Transverse colon (tissue), 4 donors: ENCODE measurements at regions not wholly inside any gene's neighbourhood (a gene's known extent, or its start where the extent isn't known, plus 50 kb on each side); places are given as distances from the start of the nearest gene placed in this dataset.

Experiments
- DNase-seq: peaks from one replicate; pipeline ENCODE4 v3.0.0-alpha.2; 2019
- H3K27ac ChIP-seq, 4 donors: fragments of 200-600 bp; sonication (generic); 2 replicates each; pipeline ENCODE4 v1.5.1; 2016 to 2018; ENCODE audit warnings: inconsistent platforms in 4 of 4
- H3K27me3 ChIP-seq: fragments of 200-600 bp; sonication (generic); 2 replicates; pipeline ENCODE4 v1.5.1; 2017; ENCODE audit warnings: inconsistent platforms
- H3K36me3 ChIP-seq, 4 donors: fragments of 200-600 bp; sonication (generic); 2 replicates each; pipeline ENCODE4 v1.5.1; 2017 to 2019; ENCODE audit warnings: inconsistent platforms in 4 of 4
- H3K4me1 ChIP-seq, 4 donors: fragments of 200-600 bp; sonication (generic); 2 replicates each; pipeline ENCODE4 v1.5.1; 2017 to 2020; ENCODE audit warnings: inconsistent platforms in 4 of 4
- H3K4me3 ChIP-seq, 4 donors: fragments of 200-600 bp; sonication (generic); 1 replicate in 1 of 4; 2 replicates in 3 of 4; pipeline versions ENCODE4 v1.5.1 to v1.6.1; 2017 to 2019; ENCODE audit warnings: inconsistent platforms in 4 of 4
- H3K9me3 ChIP-seq, 2 donors: fragments of 200-600 bp; sonication (generic); 2 replicates each; pipeline ENCODE4 v1.5.1; 2017 to 2019; ENCODE audit warnings: inconsistent platforms in 2 of 2
- CTCF ChIP-seq, 5 experiments: fragments of 200-600 bp in 3 of 5; fragments of 450-650 bp in 2 of 5; sonication (generic) in 3 of 5; IDR thresholded peaks; 1 replicate in 2 of 5; 2 replicates in 3 of 5; pipeline ENCODE4 v1.5.1; 2016 to 2017; ENCODE audit warnings: antibody characterized with exemption in 5 of 5, inconsistent platforms in 3 of 5, mild to moderate bottlenecking in 2 of 5, moderate library complexity in 1 of 5
- EP300 ChIP-seq: sonication (generic); formaldehyde crosslinking; IDR thresholded peaks from one replicate; pipeline ENCODE4 v1.6.1; 2017; ENCODE audit warnings: antibody characterized with exemption, low read depth
- POLR2A ChIP-seq: fragments of 450-650 bp; IDR thresholded peaks from one replicate; pipeline ENCODE4 v1.6.1; 2016; ENCODE audit warnings: antibody characterized with exemption, mild to moderate bottlenecking, moderate library complexity
- POLR2AphosphoS5 ChIP-seq, 3 donors: sonication (generic); formaldehyde crosslinking; IDR thresholded peaks; one replicate each; pipeline ENCODE4 v1.6.1; 2016; ENCODE audit warnings: antibody characterized with exemption in 3 of 3
- WGBS, 2 donors: methylation state at CpG; one replicate each; pipeline ENCODE4 v1.1.5; 2018; ENCODE audit warnings: low coverage in 1 of 2; 5-methylcytosine and 5-hydroxymethylcytosine counted together
- in situ Hi-C, 4 donors: fragments of 200-750 bp; cut with MboI; loops; one replicate each; pipeline versions ENCODE4 v1.15.0 to v1.15.1; 2017; ENCODE audit warnings: low sequenced_read_pairs in 3 of 4, low pct_ligation_motif_present in 1 of 4, low pct_unique_long_range_greater_than_20kb in 1 of 4
- intact Hi-C: fragments of 100-400 bp; cut with DNase I; formaldehyde crosslinking; loops from one replicate; pipeline ENCODE4 v1.15.1; 2023; ENCODE audit warnings: low total_unique reads

DNA sequence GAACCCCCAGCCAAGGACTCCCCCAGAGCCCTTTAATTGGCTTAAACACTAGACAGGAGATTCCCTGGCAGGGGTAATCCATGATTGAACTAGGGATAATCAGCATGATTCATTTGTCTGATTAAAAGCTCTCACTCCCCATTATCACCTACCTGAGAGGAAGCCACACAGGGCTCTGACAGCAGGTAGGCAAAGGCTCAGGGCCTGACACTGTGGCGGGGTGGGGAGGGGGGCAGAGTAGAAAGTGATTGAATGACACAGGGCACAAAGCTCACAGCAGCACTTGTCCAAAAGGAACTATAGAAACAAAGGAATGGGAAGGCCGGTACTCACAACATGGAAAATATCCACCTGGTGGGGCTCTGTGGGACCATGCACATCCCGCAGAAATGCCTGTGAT is 231.6 kb downstream of the MAFB start:
- Histone ChIP-seq H3K27ac (no peak overlapping the region), H3K27me3 (no peaks in the 10 kb centered on the region), H3K9me3 (no peaks in the 10 kb centered on the region), H3K4me1 (no peaks in the 10 kb centered on the region), H3K4me3 (no peak overlapping the region), H3K36me3 (no peaks in the 10 kb centered on the region)
- in situ Hi-C loops (no loop called here), intact Hi-C loops (no loop called here)
- DNase-seq: no peak
- WGBS, 2 donors: 93 to 94% methylated on average over 2 to 3 of the region's 3 CpGs
- TF ChIP-seq CTCF (IDR thresholded peaks at IDR 0.05) (no peak), POLR2A (no peak), EP300 (no peak), POLR2AphosphoS5 (IDR thresholded peaks at IDR 0.05) (no peak)

DNA sequence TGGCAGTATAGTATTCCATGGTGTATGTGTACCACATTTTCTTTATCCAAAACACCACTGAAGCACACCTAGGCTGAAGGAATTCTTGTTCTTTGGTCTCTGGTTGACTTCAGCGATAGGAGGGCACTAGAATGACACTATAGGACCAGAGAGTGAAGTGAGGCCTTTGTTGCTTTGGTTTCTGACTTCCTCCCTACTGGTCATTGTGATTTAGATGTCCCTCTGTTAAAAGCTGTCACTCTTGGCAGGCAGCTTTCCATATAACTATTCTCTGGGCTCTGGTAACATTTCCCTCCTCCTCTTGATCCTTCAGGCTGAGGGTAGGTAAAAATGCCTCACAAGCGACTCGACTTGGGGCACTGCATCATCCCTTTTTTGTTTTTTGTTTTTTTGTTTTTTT is 236.3 kb downstream of the MAFB start:
- DNase-seq: no peak
- TF ChIP-seq EP300 (no peak), POLR2A (no peak), CTCF (IDR thresholded peaks at IDR 0.05) (no peak), POLR2AphosphoS5 (IDR thresholded peaks at IDR 0.05) (no peak)
- Histone ChIP-seq H3K4me1 (no peaks in the 10 kb centered on the region), H3K27me3 (no peaks in the 10 kb centered on the region), H3K36me3 (no peaks in the 10 kb centered on the region), H3K27ac (no peak overlapping the region), H3K4me3 (no peak overlapping the region), H3K9me3 (no peaks in the 10 kb centered on the region)
- intact Hi-C loops: no loop called here
- in situ Hi-C loops: no loop called here
- WGBS, 2 donors: 87% methylated on average over 3 of the region's 3 CpGs; no CpG with 5 or more reads in 1 of the 2 donors

DNA sequence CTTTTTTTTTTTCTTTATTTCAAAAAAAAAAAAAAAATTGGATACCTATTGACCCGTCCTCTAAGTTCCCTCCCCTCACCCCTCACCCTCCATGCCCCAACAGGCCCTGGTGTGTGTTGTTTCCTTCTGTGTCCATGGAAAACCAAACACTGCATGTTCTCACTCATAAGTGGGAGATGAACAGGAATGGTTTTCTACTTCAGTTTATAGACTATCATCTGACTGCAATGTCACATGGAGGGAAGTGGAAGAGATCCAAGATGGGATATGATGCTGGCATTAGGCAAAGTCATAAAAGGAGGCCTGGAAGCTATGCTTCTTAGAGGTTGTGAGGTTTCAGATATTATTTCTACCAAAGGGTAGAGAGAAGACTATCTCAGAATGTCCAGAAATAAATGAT is 237.5 kb downstream of the MAFB start:
- no peak for DNase-seq
- Histone ChIP-seq H3K36me3 (no peaks in the 10 kb centered on the region), H3K27me3 (no peaks in the 10 kb centered on the region), H3K4me3 (no peak overlapping the region), H3K4me1 (no peaks in the 10 kb centered on the region), H3K27ac (no peak overlapping the region), H3K9me3 (no peaks in the 10 kb centered on the region)
- intact Hi-C loops (no loop called here), in situ Hi-C loops (no loop called here)
- TF ChIP-seq POLR2A (no peak), EP300 (no peak), CTCF (IDR thresholded peaks at IDR 0.05) (no peak), POLR2AphosphoS5 (IDR thresholded peaks at IDR 0.05) (no peak)
- 72 to 100% methylated on average over 1 of the region's 1 CpG for WGBS, 2 donors

DNA sequence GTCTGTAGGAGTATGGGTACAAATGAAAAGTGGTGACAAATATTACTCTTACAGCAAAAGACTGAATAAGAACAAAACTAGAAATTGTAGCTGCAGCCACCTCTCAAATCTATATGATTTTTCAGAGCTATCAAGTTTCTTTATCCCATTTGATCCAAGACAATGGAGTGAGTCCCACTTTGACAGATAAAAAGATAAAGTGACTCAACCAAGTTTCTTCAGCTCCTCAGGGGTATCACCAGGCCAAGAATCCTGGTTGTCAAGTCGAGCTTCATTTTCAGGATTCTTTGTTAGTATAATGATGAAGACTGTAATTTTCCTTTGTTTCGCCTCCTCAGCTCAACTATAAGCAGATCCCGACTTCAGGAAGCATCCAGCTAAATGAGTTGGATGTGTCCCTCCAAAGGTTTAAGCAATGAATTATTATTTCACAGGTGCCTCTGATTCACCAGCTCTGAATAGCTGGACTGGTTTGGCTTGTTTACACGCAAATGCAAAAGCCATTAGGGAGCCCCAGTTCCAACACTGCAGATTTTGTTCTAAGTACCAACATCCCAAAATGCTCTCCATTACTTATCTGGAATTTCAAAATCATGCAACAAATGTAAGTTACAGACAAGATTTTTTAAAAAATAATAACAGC is 238.9 kb downstream of the MAFB start:
- Histone ChIP-seq H3K36me3 (no peaks in the 10 kb centered on the region), H3K4me1 (no peaks in the 10 kb centered on the region), H3K27me3 (no peaks in the 10 kb centered on the region), H3K27ac (no peak overlapping the region), H3K9me3 (no peaks in the 10 kb centered on the region), H3K4me3 (no peak overlapping the region)
- no peak for DNase-seq
- in situ Hi-C loops: no loop called here
- TF ChIP-seq EP300: no peak
- no peak for TF ChIP-seq POLR2AphosphoS5 (IDR thresholded peaks at IDR 0.05)
- no peak for TF ChIP-seq POLR2A
- TF ChIP-seq CTCF (IDR thresholded peaks at IDR 0.05): no peak
- intact Hi-C loops: no loop called here
- WGBS, 2 donors: 76 to 79% methylated on average over 4 of the region's 4 CpGs
